ENCODE measurements at regions not wholly inside any gene's neighbourhood (a gene's known extent, or its start where the extent isn't known, plus 50 kb on each side); places are given as distances from the start of the nearest gene placed in this dataset.

DNA sequence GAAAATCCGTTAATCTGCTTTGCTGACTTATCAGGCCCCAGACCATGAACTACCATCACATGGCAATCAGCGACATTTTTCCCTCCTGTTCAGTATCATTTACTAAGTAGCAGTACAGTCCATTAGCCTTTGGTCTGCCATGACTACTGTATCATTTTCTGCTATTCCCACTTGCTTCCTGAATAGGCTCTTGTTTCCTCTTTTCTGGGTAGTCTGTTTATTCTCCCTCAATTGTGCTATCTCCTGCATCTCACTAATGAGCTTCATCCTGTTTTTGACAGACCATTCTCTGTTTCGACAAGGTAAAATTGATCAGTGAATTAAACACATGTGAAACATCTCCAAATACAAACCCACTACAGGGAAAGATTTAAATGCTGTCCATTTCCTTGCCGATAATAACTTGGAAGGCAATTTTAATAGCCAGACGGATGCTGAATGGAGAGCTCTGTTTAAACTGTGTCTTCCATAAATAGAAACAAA, 263.5 kb upstream of the ANKRD55 start:
- TF ChIP-seq, protein P1, sequence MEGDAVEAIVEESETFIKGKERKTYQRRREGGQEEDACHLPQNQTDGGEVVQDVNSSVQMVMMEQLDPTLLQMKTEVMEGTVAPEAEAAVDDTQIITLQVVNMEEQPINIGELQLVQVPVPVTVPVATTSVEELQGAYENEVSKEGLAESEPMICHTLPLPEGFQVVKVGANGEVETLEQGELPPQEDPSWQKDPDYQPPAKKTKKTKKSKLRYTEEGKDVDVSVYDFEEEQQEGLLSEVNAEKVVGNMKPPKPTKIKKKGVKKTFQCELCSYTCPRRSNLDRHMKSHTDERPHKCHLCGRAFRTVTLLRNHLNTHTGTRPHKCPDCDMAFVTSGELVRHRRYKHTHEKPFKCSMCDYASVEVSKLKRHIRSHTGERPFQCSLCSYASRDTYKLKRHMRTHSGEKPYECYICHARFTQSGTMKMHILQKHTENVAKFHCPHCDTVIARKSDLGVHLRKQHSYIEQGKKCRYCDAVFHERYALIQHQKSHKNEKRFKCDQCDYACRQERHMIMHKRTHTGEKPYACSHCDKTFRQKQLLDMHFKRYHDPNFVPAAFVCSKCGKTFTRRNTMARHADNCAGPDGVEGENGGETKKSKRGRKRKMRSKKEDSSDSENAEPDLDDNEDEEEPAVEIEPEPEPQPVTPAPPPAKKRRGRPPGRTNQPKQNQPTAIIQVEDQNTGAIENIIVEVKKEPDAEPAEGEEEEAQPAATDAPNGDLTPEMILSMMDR (IDR thresholded peaks at IDR 0.05) = no peak
- 73 to 78% methylated on average over 5 of the region's 5 CpGs for WGBS, 2 donors
- intact Hi-C loops (cut with DNase I) = loop anchor here in 1 of 3 donors (10.0 kb wide), 1 partner anchor 318 kb away; the partner anchor contains the start of gene MAP3K1
- no peak for ATAC-seq
- Histone ChIP-seq H3K9me3 (no peaks in the 10 kb centered on the region), H3K27me3 (no peaks in the 10 kb centered on the region), H3K4me1 (no peaks in the 10 kb centered on the region), H3K36me3 (no peaks in the 10 kb centered on the region), H3K27ac (no peak overlapping the region), H3K4me3 (no peak overlapping the region)
- no peak for DNase-seq
- no peak for FAIRE-seq

DNA sequence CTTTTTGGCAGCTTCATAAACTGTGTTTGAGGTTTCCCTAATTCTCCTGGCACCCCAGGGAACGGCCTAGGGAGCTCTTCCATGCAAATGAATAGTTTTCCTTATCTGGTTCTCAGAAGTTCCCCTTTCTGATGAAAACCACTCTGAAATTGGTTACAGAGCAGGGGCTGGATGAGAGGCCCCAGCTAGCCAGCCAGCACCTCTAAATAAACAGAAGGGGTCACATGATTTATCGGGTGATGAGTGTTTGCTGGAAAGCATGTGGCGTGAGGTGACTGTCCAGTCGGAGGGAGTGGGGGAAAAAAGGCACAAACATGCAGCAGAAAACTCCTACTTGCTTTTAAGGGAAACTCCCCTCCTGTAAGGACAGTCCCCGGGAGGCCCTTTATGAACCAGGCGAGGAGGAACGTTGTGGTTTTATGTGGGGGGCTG, 261.2 kb upstream of the ANKRD55 start:
- no peaks in the 10 kb centered on the region for H3K9me3 ChIP-seq
- 80 to 83% methylated on average over 7 of the region's 7 CpGs for WGBS, 2 donors
- TF ChIP-seq, protein P1 (IDR thresholded peaks at IDR 0.05) = no peak
- H3K27me3 ChIP-seq = no peaks in the 10 kb centered on the region
- DNase-seq (no peak), ATAC-seq (peak in 2 of 4 donors; percentile 29 to 39), FAIRE-seq (no peak)
- no peak overlapping the region for H3K4me3 ChIP-seq
- H3K36me3 ChIP-seq = no peaks in the 10 kb centered on the region
- no peak overlapping the region for H3K27ac ChIP-seq
- H3K4me1 ChIP-seq = peaks cover 0 to 5% (median 0%) of the 10 kb centered on the region in 3 donors
- intact Hi-C loops (cut with DNase I) = loop anchor here in 1 of 3 donors (10.0 kb wide), 1 partner anchor 320 kb away; the partner anchor contains the start of gene MAP3K1

DNA sequence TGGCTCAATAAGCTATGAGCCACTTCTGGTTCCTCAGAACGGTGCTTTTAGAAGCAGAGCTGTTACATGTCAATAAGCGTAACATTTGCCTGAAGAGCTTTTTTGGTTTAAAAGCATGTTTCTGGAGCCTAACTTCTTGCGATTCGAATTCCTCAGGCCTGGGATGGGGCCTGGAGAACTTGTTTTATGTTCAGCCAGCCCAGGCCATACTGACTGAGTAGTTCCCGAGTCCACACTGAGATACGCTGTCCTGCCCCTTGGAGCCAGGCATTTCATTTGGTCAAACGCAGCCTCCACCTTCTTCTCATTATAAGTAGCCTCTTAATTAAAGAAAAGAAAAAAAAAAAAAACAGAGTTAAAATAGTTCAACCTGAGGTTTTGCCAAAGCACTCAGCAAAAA, 260.6 kb upstream of the ANKRD55 start:
- FAIRE-seq = no peak
- ATAC-seq = no peak
- TF ChIP-seq, protein P1 (IDR thresholded peaks at IDR 0.05) = no peak
- H3K4me1 ChIP-seq = peaks cover 0 to 5% (median 0%) of the 10 kb centered on the region in 3 donors
- no peaks in the 10 kb centered on the region for H3K27me3 ChIP-seq
- no peak overlapping the region for H3K4me3 ChIP-seq
- H3K9me3 ChIP-seq = no peaks in the 10 kb centered on the region
- DNase-seq = no peak
- 91% methylated on average over 7 of the region's 7 CpGs for WGBS, 2 donors
- H3K27ac ChIP-seq = no peak overlapping the region
- intact Hi-C loops (cut with DNase I) = loop anchor here in 1 of 3 donors (10.0 kb wide), 1 partner anchor 321 kb away; the partner anchor contains the start of gene MAP3K1
- no peaks in the 10 kb centered on the region for H3K36me3 ChIP-seq

DNA sequence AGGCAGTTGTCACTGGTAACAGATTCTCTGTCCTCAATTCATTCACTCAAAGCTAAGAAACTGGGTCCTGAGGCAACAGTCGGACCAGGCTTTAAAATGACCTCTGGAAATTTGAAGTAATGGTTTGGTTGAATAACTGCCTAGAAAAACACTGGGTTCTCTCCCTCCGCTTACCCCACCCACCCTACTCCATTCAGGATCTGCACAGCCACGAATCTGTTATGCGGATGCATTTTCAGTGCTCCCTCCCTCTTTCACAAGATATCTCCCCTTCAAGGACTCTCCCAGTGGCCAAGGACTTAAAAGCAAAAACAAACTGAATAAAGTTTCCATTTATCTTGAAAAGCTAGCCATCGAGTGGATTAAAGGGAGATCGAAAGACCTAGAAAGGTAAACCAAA, 260.2 kb upstream of the ANKRD55 start:
- Histone ChIP-seq H3K27me3 (no peaks in the 10 kb centered on the region), H3K4me1 (peaks cover 0 to 5% (median 0%) of the 10 kb centered on the region in 3 donors), H3K9me3 (no peaks in the 10 kb centered on the region), H3K27ac (no peak overlapping the region), H3K4me3 (no peak overlapping the region), H3K36me3 (no peaks in the 10 kb centered on the region)
- FAIRE-seq = no peak
- DNase-seq = no peak
- TF ChIP-seq, protein P1 (IDR thresholded peaks at IDR 0.05) = no peak
- intact Hi-C loops (cut with DNase I) = loop anchor here in 1 of 3 donors (10.0 kb wide), 1 partner anchor 321 kb away; the partner anchor contains the start of gene MAP3K1
- 74 to 77% methylated on average over 6 of the region's 6 CpGs for WGBS, 2 donors
- no peak for ATAC-seq

DNA sequence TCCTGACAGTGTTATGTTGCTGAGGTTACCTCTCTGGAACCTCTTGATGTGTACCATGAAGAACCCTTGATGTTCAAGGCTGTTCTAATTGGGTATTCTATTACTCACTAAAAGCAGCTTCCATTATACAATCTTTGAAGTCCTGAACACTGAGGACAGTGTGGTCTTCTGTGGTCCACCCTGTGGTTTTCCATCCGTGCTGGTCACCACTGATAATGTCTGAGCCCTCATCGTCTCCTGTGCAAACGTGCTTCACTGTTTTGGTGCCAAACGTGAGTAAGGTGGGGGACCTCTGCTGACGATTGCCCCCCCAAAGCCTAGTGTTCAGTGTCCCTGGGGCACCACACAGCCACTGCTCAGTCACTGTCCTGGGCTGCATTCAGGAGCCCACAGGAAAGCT, 259.7 kb upstream of the ANKRD55 start:
- FAIRE-seq = no peak
- H3K9me3 ChIP-seq = no peaks in the 10 kb centered on the region
- H3K4me1 ChIP-seq = peaks cover 0 to 5% (median 0%) of the 10 kb centered on the region in 3 donors
- no peak overlapping the region for H3K27ac ChIP-seq
- no peak overlapping the region for H3K4me3 ChIP-seq
- WGBS, 2 donors = 82 to 85% methylated on average over 5 of the region's 5 CpGs
- H3K36me3 ChIP-seq = no peaks in the 10 kb centered on the region
- no peak for DNase-seq
- TF ChIP-seq, protein P1 (IDR thresholded peaks at IDR 0.05) = no peak
- no peak for ATAC-seq
- no peaks in the 10 kb centered on the region for H3K27me3 ChIP-seq
- intact Hi-C loops (cut with DNase I) = loop anchor here in 1 of 3 donors (10.0 kb wide), 1 partner anchor 322 kb away; the partner anchor contains the start of gene MAP3K1
